IPS-18a (cell line): ENCODE measurements at regions not wholly inside any gene's neighbourhood (a gene's known extent, or its start where the extent isn't known, plus 50 kb on each side); places are given as distances from the start of the nearest gene placed in this dataset.
A peak's percentile ranks its signal among the peaks of the same experiment; 100 is the strongest.

Experiments
- H3K27ac ChIP-seq: one replicate; pipeline ENCODE4 v1.5.1; 2013; ENCODE audit warnings: low read length
- H3K27me3 ChIP-seq: one replicate; pipeline ENCODE4 v1.6.1; 2013; ENCODE audit warnings: mild to moderate bottlenecking, low read length; ENCODE audit not compliant: control insufficient read depth, insufficient read depth
- H3K36me3 ChIP-seq: one replicate; pipeline ENCODE4 v1.6.1; 2013; ENCODE audit warnings: low read depth, low read length; ENCODE audit not compliant: control insufficient read depth
- H3K4me1 ChIP-seq: one replicate; pipeline ENCODE4 v1.6.1; 2013; ENCODE audit warnings: low read depth, low read length; ENCODE audit not compliant: control insufficient read depth
- H3K4me3 ChIP-seq: one replicate; pipeline ENCODE4 v1.5.1; 2013; ENCODE audit warnings: low read length
- H3K9ac ChIP-seq: one replicate; pipeline ENCODE4 v1.6.1; 2013; ENCODE audit warnings: mild to moderate bottlenecking, low read length, moderate library complexity
- H3K9me3 ChIP-seq: one replicate; pipeline ENCODE4 v1.6.1; 2013; ENCODE audit warnings: low read depth, low read length; ENCODE audit not compliant: control insufficient read depth

DNA sequence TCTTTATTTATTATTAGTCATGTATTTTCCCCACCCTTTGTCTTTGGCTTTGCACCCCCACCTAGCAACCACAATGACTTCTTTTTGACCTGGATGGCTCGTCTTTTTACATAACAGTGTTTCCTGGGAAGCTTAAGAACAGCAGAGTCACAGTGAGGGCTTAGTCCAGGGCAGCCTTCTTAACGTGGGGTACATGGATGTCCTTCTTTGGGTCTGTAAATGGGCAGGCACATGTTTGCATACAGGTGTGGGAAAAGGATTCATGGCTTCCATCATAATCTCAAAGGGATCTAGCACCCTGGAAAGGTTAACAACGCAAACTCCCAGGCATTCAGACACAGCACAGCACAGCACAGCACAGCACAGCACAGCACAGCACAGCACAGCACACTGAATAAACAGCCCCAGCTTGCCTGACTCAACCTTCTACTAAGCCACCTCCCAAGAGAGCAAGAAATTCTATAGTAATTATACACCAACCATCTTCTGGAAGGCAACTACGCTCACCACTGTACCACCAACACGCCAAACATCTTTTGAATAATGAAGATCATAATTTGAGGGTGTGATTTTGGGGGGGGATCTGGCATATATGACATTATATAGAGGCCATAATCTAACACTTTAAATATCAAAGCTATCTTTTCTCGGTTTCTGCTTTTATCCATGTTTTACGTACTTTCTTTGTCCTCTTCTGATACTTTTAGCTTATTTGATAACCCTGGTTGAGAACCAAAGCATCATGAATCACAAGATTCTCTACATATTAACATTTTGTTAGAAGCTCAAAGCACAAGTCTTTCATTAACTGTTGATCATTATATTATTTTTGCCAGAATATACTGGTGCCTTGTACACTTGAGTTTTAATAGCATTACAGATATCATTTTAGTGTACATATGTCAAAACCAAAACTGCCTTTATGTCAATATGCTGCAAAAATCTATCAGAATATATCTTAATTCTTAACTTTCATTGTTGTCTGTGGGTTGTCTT is 177.2 kb upstream of the KLF14 start:
- Histone ChIP-seq H3K36me3 (no peaks in the 10 kb centered on the region), H3K27ac (peak overlapping the region; percentile 69), H3K9ac (peak overlapping the region; percentile 29), H3K4me3 (peak overlapping the region; percentile 38), H3K27me3 (no peaks in the 10 kb centered on the region), H3K9me3 (no peaks in the 10 kb centered on the region), H3K4me1 (peaks cover 44% of the 10 kb centered on the region)

DNA sequence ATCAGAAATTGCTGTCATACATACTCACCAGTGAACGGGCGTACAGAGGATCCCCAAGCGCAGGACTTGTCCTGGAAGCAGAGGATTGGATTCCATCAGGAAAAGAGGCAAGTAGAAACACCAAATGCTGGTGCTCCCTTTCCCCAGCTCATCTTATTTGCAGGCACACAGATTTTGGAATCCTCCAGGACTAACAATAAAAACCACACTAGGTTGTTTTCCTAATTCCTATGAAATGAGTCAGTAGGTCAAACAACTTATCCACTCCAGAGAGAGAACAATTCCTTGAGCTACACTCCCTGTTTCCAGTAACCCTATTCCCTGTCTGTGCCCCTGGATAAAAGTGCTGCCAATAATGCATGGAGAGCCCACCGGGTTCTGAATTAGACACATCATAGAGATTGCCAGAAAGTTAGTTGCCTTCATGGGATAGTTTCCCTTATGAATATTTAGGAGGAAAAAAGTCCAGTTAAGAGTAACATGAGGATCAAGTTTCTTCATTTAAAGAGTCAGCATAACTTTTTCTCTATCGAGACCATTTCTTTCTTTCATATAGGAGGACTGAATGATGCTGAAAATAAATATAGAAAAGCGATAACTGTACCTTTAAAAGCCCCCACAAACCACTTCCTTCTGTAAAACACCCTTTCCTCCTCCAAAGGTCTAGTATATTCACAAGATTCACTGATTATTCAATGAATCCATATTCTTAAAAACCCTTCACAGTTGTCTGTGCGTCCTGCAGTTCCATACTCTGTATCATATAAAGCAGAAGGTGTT is 178.3 kb upstream of the KLF14 start:
- H3K36me3 ChIP-seq = no peaks in the 10 kb centered on the region
- peak overlapping the region; percentile 69 for H3K27ac ChIP-seq
- no peaks in the 10 kb centered on the region for H3K27me3 ChIP-seq
- H3K4me1 ChIP-seq = peaks cover 44% of the 10 kb centered on the region
- H3K4me3 ChIP-seq = no peak overlapping the region
- H3K9ac ChIP-seq = no peak overlapping the region
- H3K9me3 ChIP-seq = no peaks in the 10 kb centered on the region

DNA sequence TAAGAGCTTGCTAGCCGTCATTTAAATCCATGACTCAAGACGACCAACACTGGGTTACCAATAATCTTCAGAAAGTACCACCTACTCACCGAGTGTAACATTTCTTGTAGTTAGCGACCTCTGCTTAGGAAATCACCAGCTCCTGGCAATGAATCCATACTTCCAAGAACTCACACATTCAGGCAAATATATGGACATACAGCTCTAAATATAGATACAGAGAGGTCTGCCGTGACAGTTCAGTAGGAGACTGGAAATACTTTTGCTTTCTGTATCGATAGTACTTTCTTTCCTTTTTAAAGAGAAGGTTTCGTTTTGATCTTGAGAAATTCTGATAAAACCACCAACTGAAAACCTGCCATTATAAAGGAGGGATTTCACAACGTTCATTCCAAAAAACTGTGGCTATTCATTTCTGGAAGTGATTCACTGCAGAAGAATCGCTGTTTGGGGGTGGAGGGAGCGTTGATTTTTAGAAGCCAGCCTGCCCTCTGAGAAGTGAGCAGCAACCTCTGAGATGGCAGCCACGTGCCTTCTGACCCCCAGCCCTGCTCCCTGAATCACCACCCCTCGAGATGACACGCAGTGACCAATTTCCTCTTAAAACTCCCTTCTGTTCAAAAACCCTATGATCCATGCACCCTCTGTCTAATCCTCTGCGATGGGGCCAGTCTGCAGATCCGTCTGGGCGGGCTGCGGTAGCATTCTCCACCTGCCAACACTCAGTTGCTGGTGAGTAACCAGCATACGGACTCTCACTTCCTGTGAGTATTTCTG is 179.0 kb upstream of the KLF14 start:
- no peak overlapping the region for H3K9ac ChIP-seq
- no peak overlapping the region for H3K4me3 ChIP-seq
- no peaks in the 10 kb centered on the region for H3K27me3 ChIP-seq
- H3K9me3 ChIP-seq = no peaks in the 10 kb centered on the region
- peaks cover 44% of the 10 kb centered on the region for H3K4me1 ChIP-seq
- no peak overlapping the region for H3K27ac ChIP-seq
- no peaks in the 10 kb centered on the region for H3K36me3 ChIP-seq

DNA sequence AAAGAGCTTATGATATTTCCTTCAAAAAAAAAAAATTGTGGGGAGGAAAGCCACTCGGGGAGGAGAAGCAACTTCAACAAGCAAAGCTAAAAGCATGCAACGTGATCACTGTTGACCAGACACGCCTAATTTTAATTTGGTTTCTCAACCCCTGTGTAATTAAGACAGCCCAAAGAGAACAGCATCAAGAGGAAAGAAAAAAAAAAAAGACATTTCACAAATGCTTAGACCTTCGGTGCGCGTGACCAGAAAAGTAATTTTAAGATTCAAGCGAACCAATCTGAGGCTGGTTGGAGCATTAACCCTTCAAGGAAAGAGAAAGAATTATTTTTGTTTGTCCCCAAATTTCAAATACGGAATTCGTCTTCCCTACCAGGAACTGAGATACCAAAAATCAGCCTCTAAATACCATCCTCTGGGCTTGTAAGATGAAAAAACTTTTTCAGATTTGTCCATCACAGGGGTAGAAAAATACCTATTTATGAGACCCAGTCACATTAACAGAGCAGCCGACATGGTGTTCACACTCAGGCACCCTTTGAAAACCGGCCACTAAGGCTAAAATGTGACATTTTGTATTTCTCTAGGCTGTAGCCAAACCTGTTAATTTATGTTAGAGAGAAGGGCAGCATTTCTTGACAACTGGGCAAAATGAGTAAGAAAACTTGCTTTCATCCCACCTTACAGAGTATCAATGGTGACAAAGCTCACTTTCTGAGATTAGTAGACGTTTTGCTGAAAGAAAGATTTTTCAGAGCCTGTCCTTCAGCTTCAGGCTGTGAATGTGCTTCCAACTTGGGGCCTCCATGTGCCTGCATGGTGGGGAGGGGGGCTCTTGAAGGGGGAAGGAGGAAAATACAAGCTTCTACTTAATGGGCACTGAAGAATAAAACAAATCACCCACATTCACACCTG is 179.9 kb upstream of the KLF14 start:
- Histone ChIP-seq H3K27me3 (no peaks in the 10 kb centered on the region), H3K4me1 (peaks cover 44% of the 10 kb centered on the region), H3K9ac (no peak overlapping the region), H3K4me3 (no peak overlapping the region), H3K9me3 (no peaks in the 10 kb centered on the region), H3K36me3 (no peaks in the 10 kb centered on the region), H3K27ac (no peak overlapping the region)

DNA sequence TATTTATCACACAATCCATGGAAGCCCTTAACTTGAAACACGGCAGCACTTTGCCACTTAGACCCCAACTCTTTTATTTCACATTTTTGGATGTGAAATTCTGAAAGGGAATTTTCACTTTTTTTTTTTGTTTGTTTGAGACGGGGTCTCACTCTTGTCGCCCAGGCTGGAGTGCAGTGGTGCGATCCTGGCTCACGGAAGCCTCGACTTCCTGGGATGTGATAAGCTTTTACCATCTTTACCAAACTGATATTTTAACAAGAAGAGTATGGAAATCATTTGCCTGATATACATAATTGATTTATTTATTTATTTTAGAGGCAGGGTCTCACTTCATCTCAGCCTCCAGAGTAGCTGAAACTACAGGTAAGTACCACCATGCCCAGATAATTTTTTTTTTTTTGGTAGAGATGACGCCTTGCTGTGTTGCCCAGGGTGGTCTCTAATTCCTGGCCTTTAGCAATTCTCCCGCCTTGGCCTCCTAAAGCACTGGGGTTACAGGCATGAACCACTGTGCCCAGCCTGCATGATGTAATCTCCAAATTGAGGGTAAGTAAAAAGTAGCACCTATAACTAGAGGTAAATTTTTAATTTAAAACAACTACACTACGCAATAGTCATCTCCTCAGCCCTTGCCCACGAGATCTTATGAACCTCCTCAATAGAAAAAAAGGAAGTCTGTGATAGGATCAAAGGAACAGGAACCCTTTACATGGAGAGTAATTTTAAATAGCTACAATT is 180.7 kb upstream of the KLF14 start:
- Histone ChIP-seq H3K27me3 (no peaks in the 10 kb centered on the region), H3K4me1 (peaks cover 44% of the 10 kb centered on the region), H3K36me3 (no peaks in the 10 kb centered on the region), H3K9me3 (no peaks in the 10 kb centered on the region), H3K27ac (no peak overlapping the region), H3K4me3 (no peak overlapping the region), H3K9ac (no peak overlapping the region)

DNA sequence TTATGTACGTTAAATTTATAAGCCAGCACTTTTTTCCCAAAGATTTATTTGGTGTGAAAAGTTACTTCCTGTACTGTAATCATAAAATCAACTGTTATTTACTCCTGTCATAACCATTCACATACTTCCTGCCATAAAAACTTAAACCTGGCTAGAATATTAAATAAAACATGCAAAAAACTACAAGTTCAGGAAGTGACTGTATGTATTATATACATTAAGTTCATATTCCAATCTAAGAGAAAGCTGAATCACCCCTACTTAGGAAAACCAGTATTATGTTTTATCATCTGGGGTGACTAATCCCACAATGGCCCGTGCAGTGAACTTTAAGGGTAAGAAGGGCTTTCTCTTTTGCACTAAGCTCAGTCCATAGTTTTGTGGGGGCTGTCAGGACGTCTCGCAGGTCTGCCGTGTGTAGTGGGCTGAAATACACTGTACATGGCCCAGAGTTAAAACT is 183.7 kb upstream of the KLF14 start:
- no peaks in the 10 kb centered on the region for H3K9me3 ChIP-seq
- no peak overlapping the region for H3K4me3 ChIP-seq
- no peaks in the 10 kb centered on the region for H3K36me3 ChIP-seq
- no peaks in the 10 kb centered on the region for H3K27me3 ChIP-seq
- H3K4me1 ChIP-seq = peaks cover 31% of the 10 kb centered on the region
- H3K27ac ChIP-seq = no peak overlapping the region
- H3K9ac ChIP-seq = no peak overlapping the region

DNA sequence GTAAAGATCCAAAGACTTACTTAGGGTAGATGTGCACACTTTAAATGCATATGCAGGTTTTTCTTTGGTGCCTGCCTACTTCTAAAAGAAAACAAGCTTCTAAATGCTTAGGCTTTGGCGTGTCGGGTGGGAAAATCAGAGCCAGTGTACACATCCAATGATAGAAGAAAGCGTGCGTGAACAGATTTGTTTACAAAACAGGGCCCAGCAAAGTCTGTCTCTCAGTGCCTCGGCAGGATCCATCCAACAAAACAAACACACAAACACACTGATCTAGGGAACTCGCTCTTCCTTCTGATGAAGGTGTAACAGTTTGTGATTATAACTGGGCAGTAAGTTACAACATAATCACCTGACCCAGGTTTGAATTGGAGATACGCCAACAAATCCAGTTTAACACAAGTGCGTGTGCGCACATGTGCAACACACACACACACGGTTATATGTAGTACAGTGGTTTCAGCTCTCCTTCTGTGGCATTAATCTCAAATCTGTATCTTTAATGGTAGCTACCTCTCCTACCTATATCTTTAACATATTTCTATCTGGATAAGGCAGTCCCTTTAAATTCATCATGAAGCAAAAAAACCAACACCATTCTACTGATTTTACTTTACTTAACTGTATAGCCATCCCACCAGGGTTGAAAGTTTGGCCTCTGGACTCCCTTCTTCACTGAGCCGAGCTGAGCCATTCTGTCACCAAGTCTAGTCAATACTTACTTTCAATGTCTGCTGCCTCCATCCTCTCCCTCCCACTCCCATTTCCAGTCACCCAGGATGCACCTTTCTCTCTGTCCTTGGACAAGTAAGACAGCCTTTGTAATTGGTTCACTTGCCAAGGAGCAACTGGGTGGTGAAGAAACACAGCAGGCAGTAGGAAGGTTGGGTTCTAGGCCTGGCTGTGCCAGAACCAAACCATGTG is 184.4 kb upstream of the KLF14 start:
- Histone ChIP-seq H3K9ac (no peak overlapping the region), H3K9me3 (no peaks in the 10 kb centered on the region), H3K36me3 (no peaks in the 10 kb centered on the region), H3K4me1 (peaks cover 24% of the 10 kb centered on the region), H3K4me3 (no peak overlapping the region), H3K27ac (no peak overlapping the region), H3K27me3 (no peaks in the 10 kb centered on the region)

DNA sequence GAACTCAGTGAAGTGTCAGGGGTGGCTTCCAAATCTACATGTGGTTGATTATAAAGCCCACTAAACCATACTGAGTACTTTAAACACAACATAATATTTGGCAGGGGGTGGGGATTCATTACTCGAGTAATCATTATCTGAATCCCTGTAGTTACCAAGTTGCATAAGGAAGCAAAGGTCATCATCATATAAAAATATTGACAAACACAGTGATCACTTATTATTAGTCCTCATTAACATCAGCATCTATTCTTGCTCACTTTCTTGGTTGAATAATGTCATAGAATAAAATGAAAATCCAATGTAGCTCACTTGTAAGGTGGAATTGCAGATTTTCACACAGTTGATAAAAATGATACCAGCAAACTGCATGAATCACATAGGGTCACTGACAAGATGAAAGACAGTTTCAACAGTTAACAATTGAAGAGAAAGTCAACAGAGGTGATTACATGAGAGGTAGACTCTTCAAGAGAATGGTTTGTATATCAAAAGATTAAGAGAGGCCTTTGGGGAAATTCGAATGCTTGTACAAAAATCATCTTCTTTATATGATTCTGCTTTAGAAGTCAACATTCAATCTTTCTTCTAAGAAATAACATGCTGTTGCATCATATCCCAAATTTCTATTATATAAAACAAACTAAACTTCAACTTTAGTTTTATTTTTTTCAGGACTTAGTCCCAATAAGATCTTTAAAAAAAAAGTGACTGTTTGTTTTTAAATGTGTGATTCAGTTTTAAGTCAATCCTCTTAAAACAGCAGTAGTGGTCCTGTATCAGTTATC is 185.5 kb upstream of the KLF14 start:
- H3K4me1 ChIP-seq = peaks cover 15% of the 10 kb centered on the region

DNA sequence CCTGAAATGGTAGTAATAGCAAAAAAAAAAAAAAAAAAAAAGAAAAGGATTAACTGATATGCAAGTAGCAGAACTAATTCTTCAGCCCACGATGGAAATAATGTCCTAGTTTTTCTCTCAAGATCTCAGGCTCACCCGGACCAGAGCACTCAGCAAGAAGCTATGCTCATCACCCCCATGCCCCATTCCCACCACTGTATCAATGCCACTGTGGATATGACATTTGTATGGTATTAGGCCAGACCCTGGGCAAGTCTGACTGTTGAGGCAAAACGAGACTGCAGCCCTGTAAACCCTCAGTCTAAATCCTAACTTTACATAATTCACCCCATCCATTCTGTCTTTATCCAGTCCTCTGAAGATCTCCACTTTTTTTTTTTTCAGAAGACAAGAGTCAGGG is 186.1 kb upstream of the KLF14 start:
- H3K27me3 ChIP-seq = no peaks in the 10 kb centered on the region
- H3K9me3 ChIP-seq = no peaks in the 10 kb centered on the region
- no peaks in the 10 kb centered on the region for H3K36me3 ChIP-seq
- no peak overlapping the region for H3K4me3 ChIP-seq
- H3K4me1 ChIP-seq = peaks cover 15% of the 10 kb centered on the region
- no peak overlapping the region for H3K9ac ChIP-seq
- H3K27ac ChIP-seq = no peak overlapping the region

More for the DNA sequence above, 185.5 kb upstream of the KLF14 start:
- Histone ChIP-seq H3K36me3 (no peaks in the 10 kb centered on the region), H3K27ac (no peak overlapping the region), H3K4me3 (no peak overlapping the region), H3K9me3 (no peaks in the 10 kb centered on the region), H3K27me3 (no peaks in the 10 kb centered on the region), H3K9ac (no peak overlapping the region)
